Activated T-cell treated with anti-CD3 and anti-CD28 coated beads, Interleukin-2, amount 50 U/mL, for 4 hours (primary cell): ENCODE measurements at regions not wholly inside any gene's neighbourhood (a gene's known extent, or its start where the extent isn't known, plus 50 kb on each side); places are given as distances from the start of the nearest gene placed in this dataset.
"Not testable (repeated sequence)": the region's sequence is repeated elsewhere in the genome, so short reads cannot be mapped to it uniquely, and the experiment has no call there.

Experiments used
- ATAC-seq, 2 donors: fragments of 200-7000 bp; cut with Tn5 transposase; one replicate each; pipeline ENCODE4 v1.10.0; 2021
- DNase-seq: peaks from one replicate; pipeline ENCODE4 v3.0.0-alpha.2; 2020
- H3K27me3 Mint-ChIP-seq: one replicate; pipeline ENCODE4 v1.8.0; 2021; ENCODE audit warnings: low read depth, mixed read lengths
- H3K36me3 Mint-ChIP-seq: one replicate; pipeline ENCODE4 v1.8.0; 2022; ENCODE audit warnings: mixed read lengths; ENCODE audit not compliant: insufficient read depth
- H3K4me1 Mint-ChIP-seq: one replicate; pipeline ENCODE4 v1.8.0; 2021; ENCODE audit warnings: low read depth, mixed read lengths
- H3K4me3 Mint-ChIP-seq: one replicate; pipeline ENCODE4 v1.8.0; 2021; ENCODE audit warnings: mild to moderate bottlenecking, moderate library complexity, mixed read lengths
- H3K9me3 Mint-ChIP-seq: one replicate; pipeline ENCODE4 v1.8.0; 2021; ENCODE audit warnings: mixed read lengths

DNA sequence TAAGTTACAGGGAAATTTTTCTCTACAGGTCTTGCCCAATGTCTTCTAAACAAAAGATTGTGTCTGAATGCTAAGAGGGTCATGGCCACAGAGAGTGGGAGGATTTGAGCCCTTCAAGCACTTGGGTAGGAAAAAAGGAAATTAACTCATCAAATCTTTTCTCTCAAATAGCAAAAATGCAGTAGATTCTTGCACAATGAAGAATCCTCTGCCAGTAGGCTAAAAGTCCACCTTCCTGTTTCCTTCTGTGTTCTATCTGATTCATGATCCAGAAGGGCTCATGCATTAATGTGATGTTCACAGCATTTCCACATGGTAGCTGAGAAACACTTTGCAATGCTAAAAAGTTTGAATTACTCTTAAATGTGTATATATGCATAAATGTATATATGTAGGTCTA, 177.1 kb downstream of the CD47 start:
- Mint-ChIP-seq H3K4me3 (no peak overlapping the region), H3K27me3 (peaks cover 18% of the 10 kb centered on the region), H3K36me3 (no peaks in the 10 kb centered on the region), H3K4me1 (peaks cover 10% of the 10 kb centered on the region), H3K9me3 (no peaks in the 10 kb centered on the region)
- ATAC-seq (no peak), DNase-seq (no peak)

DNA sequence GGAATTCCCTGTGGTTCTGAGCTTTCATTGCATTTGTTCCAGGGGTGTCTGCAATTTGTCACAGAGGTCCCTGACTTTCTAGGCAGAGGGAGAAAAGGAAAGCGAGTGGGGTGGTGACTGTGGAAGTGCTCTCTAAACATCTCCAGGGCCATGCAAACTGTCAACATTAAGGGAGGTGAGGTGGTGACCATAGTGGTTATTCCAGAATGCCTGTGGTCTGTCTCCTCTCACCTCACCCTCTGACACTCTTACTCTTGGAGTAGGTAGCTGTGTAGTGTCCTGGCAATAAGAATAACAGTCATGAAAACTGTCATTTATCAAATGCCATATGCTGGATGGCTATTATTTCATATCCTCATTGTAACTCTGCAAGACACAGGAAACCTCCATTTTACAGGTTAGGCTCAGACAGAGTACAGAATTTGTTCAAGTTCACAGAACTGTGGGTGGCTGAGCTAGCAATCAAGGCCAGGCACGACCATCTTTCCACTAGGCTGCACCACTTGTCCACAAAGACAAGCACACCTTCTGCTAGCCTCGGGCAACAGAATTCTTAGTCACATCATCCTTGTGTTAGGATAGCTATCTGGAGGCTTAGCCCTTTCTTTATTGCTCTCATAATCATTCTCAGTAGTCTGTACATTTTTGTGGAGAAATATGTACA, 179.4 kb downstream of the CD47 start:
- no peaks in the 10 kb centered on the region for H3K36me3 Mint-ChIP-seq
- no peak overlapping the region for H3K4me3 Mint-ChIP-seq
- DNase-seq (no peak), ATAC-seq (no peak)
- peaks cover 10% of the 10 kb centered on the region for H3K4me1 Mint-ChIP-seq
- H3K9me3 Mint-ChIP-seq: no peaks in the 10 kb centered on the region
- H3K27me3 Mint-ChIP-seq: peaks cover 5% of the 10 kb centered on the region

DNA sequence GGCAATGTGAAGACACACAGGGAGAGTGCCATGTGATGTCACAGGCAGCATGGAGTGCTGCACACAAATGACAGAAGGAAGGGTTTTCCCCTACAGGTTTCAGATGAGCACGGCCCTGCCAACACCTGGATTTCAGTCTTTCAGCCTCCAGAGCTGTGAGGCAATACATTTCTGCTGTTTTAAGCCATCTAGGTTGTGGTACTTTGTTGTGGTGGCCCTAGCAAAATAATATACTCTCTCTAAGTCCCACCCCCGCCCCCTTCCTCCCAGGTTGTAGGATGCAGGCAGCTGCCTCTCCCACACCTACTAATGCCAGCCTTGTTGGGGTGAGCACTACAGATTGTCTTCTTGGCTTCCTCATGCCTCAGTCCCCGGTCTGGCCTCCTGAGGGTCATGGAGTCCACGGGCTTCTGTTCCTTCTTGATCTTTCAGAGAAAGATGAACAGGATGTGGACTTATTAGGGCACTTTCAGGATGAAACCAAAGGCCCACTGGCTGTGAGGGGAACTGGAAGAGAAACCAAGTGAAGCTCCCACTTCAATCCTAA, 180.0 kb downstream of the CD47 start:
- peaks cover 10% of the 10 kb centered on the region for H3K4me1 Mint-ChIP-seq

DNA sequence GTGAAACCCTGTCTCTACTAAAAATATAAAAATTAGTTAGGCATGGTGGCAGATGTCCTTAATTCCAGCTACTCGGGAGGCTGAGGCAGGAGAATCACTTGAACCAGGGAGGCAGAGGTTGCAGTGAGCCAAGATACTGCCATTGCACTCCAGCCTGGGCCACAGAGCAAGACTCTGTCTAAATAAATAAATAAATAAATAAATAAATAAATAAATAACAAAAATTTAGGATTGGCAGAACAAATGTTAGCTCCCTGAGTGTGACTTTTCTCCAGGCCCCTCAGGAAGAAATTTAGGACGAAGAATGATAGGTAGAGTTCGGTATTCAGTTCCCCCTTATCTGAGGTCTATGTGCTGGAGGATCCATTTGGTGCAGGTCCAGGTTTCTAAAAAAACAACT, 181.2 kb downstream of the CD47 start:
- not testable (repeated sequence) for H3K36me3 Mint-ChIP-seq, H3K9me3 Mint-ChIP-seq, DNase-seq, H3K27me3 Mint-ChIP-seq, ATAC-seq, H3K4me1 Mint-ChIP-seq, H3K4me3 Mint-ChIP-seq

More for the DNA sequence above, 180.0 kb downstream of the CD47 start:
- Mint-ChIP-seq H3K9me3 (no peaks in the 10 kb centered on the region), H3K27me3 (no peaks in the 10 kb centered on the region), H3K4me3 (no peak overlapping the region), H3K36me3 (no peaks in the 10 kb centered on the region)
- DNase-seq (no peak), ATAC-seq (peak; percentile 90 to 92)

DNA sequence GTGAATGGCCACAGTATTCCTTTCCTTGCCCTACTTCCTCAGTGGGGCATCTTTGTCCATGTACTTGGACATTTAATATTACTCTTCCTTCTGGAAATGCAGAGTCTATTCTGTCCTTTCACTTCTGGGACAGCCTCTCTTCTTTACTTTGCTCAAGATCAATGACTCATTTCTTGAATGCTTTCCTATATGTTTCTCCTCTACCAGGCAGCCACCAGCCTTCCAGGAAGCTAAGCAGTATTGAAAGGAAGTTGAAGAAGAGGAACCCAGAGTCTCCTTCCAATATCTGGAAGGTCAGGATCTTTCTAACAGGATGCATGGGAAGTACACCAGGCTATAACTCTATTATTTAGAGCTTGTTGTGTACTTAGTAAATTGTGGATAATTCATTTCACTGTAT, 182.8 kb downstream of the CD47 start:
- no peak for DNase-seq
- H3K4me1 Mint-ChIP-seq: peaks cover 10% of the 10 kb centered on the region
- no peak for ATAC-seq
- no peak overlapping the region for H3K4me3 Mint-ChIP-seq
- no peaks in the 10 kb centered on the region for H3K36me3 Mint-ChIP-seq
- peaks cover 1% of the 10 kb centered on the region for H3K27me3 Mint-ChIP-seq
- no peaks in the 10 kb centered on the region for H3K9me3 Mint-ChIP-seq

DNA sequence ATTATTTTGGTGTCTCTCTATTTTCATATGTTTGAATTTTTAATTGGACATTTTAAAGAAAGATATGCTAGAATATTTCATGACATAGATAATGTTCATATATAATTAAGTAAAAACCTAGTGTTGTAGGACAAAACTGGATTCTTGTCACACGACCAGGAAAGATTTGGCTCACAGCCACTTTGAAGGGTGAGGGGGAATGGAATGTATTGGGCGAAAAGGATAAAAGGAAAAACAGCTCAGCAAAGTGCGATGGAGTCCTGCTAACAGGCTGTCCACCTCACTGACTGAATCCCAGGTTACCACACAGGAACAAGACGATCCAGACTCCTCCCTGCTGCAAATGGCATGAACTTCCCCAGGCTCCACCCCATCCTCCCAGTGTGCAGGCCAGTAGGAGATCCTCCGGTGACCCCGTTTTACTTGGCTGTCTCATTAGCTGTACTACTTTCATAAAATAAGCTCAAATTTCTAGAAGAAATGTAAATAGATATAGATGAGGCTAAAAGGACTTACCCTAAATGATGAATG, 186.2 kb downstream of the CD47 start:
- Mint-ChIP-seq H3K4me3 (no peak overlapping the region), H3K9me3 (no peaks in the 10 kb centered on the region), H3K36me3 (no peaks in the 10 kb centered on the region), H3K27me3 (peaks cover 11% of the 10 kb centered on the region), H3K4me1 (no peaks in the 10 kb centered on the region)
- DNase-seq (no peak), ATAC-seq (no peak)

DNA sequence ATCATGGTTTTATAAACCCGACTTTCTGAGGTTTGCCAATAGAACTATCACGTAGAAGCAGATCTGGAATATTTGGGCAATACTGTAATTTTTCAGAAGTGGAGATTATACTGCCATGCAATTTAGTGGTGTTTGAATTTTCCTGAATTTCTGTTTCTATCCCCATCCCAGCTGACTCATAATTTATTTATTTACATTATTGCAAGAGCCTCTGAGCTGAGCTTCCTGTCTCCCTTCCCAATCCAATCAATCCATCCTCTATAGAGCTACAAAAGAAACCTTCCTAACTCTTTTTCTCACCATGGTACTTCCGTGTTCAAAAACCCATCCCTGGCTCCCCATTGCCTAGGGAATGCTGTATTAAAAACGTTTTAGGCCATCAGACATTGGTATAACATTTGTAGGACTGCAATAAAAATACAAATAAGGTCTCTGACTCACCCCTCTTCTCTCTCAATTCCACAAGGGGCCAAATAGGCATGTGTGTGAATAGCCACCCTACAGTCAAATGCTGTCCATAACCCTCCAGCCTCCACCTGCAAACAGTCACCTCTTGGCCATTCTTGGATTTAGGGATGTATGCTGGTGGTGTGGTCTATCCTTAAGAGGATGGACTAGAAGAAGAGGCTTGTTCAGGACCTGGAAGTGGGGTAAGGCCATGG, 190.7 kb downstream of the CD47 start:
- H3K4me1 Mint-ChIP-seq: no peaks in the 10 kb centered on the region
- DNase-seq (no peak), ATAC-seq (no peak)
- peaks cover 24% of the 10 kb centered on the region for H3K27me3 Mint-ChIP-seq
- H3K4me3 Mint-ChIP-seq: no peak overlapping the region
- no peaks in the 10 kb centered on the region for H3K9me3 Mint-ChIP-seq
- no peaks in the 10 kb centered on the region for H3K36me3 Mint-ChIP-seq

DNA sequence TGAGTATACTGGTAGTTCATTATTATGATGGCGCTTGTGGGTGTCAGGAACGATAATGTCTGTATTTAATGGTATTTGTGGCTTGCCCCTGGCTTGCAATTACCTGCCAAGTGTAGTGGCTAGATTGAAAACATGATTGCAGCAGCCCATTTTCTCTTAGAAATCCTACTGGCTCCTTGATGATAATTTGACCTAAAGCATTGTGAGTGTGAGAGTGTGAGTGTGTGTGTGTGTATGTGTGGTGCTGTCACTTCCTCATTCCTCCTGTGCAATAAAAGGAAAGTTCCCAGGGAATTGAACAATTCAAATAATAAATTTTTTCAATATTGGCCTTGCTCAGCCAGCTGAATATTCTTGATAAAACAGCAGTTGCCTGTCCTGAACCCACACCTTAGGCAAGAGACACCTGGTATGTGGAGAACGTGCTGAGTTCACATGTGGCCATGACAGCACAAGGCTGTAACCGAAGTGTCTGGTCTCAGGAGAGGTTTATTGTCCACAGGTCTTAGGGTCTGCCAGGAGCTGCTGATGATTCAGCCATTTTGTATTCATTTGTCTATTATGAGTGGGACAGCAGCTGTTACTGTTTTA, 193.3 kb downstream of the CD47 start:
- Mint-ChIP-seq H3K4me3 (no peak overlapping the region), H3K36me3 (no peaks in the 10 kb centered on the region), H3K9me3 (no peaks in the 10 kb centered on the region), H3K27me3 (peaks cover 33% of the 10 kb centered on the region), H3K4me1 (no peaks in the 10 kb centered on the region)
- ATAC-seq (no peak), DNase-seq (no peak)

DNA sequence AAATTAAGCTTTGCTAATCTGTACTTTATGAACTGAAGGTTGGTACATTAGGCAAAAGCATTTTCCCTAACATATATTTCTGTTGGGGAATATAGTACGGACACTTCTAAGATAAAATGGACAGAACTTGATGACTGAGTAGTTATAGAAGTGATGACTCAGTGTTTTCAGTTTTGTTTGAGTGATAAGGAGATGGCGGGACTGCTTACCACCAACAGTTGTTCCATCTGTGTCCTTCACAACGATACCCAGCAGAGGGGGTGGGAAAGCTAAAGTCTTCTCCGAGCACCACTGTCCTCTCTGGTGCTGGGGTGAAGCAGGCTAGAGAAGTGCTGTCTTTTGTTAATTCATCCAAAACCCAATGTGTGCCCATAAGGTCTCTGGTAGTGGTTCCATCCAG, 195.8 kb downstream of the CD47 start:
- no peaks in the 10 kb centered on the region for H3K9me3 Mint-ChIP-seq
- H3K36me3 Mint-ChIP-seq: no peaks in the 10 kb centered on the region
- ATAC-seq: peak in 1 of 2 donors; percentile 10
- H3K4me1 Mint-ChIP-seq: no peaks in the 10 kb centered on the region
- peaks cover 28% of the 10 kb centered on the region for H3K27me3 Mint-ChIP-seq
- H3K4me3 Mint-ChIP-seq: no peak overlapping the region
- no peak for DNase-seq

DNA sequence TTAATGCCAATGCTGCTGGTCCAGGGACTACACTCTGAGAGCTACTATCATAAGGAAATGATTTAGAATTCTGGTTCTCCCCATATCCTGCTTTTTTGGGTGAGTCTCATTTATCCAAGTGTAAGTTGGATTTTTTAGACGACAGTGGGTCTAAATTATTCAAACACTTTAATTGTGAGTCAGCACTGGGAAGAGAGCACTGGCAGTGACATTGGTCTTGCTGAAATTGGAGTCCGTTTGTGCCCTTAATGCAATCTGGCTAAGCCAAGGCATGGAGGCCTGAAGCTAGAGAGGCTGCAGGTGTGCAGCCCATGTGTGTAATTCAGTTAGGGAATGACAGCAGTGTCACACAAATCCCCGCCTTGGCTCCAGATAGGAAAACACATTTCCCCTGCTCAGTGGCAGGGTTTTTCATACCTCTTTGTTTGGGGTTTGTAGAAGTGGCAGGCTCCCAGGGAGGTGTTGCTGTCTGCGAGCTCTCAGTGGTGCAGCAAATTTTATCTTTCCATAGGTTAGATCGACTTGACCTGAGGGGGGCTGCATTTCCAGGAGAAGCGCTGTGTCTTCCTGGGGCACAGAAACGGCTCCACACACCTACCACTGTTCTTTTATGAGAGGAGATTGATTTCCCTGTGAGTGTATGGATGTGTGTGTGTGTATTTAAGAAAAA, 197.7 kb downstream of the CD47 start:
- DNase-seq: no peak

DNA sequence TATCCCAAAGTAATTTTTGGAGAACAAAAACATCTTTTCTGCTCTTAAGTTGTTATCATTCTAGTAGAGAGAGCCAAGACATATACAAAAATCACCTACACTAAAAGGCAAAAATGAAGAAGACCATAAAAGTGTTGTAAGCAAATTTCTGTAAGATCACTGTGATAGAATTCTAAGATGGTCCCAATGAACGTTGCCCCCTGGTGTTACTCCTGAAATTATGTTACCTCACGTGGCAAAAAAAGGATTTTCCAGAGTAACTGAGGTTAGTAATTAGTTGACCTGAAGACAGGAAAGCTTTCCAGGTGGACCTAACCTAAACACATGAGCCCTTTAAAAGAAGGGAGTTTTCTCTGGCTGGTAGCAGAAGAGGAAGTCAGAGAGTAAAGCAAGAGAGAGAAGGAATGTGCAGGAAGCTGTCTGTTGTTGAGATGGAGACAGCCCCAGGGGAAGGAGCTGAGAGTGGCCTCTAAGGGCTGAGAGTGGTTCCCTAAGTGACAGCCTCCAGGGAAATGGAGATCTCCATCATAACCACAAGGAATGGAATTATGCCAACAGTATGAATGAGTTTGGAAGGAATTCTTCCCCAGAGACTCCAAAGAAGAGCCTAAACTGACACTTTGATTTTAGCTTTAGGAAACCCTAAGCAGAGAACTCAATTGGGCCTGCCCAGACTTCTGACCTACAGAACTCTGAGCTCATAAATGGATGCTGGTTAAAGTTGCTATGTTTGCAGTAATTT, 205.9 kb downstream of the CD47 start:
- H3K4me1 Mint-ChIP-seq: no peaks in the 10 kb centered on the region
- DNase-seq (no peak), ATAC-seq (no peak)
- H3K9me3 Mint-ChIP-seq: peaks cover 7% of the 10 kb centered on the region
- no peak overlapping the region for H3K4me3 Mint-ChIP-seq
- H3K36me3 Mint-ChIP-seq: no peaks in the 10 kb centered on the region
- H3K27me3 Mint-ChIP-seq: no peaks in the 10 kb centered on the region

More for the DNA sequence above, 197.7 kb downstream of the CD47 start:
- ATAC-seq: no peak
- Mint-ChIP-seq H3K27me3 (peaks cover 28% of the 10 kb centered on the region), H3K4me3 (no peak overlapping the region), H3K9me3 (peaks cover 7% of the 10 kb centered on the region), H3K36me3 (no peaks in the 10 kb centered on the region), H3K4me1 (no peaks in the 10 kb centered on the region)

DNA sequence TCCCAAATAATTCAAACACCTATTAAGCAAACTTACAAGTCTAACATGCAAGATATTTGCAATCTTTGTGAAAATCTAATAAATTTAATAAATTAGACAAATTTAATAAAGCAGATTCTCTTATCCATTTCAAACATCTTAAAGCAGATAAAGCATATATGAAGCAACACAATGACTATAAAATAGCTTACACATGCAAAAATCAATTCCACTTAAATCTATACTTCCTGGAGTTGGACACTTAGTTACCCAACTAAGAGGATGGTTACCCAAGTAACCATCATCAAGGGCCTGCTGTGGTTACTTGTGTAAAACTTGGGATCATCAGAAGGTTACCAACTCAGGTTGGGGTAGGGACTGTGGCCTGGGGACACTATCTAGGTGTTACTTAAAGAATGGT, 206.8 kb downstream of the CD47 start:
- Mint-ChIP-seq H3K4me3 (no peak overlapping the region), H3K36me3 (no peaks in the 10 kb centered on the region), H3K4me1 (no peaks in the 10 kb centered on the region), H3K27me3 (no peaks in the 10 kb centered on the region), H3K9me3 (peaks cover 1% of the 10 kb centered on the region)
- no peak for ATAC-seq
- DNase-seq: no peak

DNA sequence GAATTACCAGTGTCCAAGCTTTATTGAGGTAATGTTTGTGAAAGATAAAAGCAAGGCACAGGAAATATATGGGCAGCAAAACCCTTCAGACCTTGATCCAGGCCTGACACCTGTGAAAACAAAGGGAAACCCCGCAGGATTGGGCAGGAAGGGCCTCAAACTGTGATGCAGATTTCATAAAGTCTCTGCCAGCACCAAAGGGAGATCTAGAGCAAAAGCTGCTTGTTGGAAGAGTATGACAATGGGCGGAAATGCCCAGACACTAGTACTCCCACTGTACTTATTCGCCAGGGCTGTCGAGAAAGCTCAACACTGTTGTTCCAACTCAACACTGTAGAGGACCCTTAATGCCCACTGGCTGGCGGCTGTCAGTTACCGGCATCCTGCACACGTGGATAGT, 207.9 kb downstream of the CD47 start:
- Mint-ChIP-seq H3K4me1 (no peaks in the 10 kb centered on the region), H3K4me3 (no peak overlapping the region), H3K27me3 (no peaks in the 10 kb centered on the region), H3K36me3 (no peaks in the 10 kb centered on the region), H3K9me3 (no peaks in the 10 kb centered on the region)
- ATAC-seq (no peak), DNase-seq (no peak)

DNA sequence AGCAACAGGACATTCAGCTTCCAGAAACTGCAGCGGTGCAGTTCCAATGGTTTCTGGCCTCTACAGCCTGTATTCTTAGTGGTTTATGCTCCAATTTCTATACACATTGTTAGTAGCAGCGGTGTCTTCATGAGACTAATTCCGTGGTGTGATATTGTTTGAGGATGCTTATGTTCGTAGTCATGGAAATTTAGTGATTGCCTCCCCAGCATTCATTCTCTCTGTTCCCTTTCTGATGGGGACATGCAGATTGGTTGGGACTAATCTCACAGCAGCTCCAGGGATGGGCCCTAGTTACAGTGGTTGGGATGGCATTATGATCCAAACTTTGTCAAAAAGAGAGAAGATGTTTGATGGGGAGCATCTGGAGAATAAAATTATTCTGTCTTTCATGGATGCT, 208.6 kb downstream of the CD47 start:
- Mint-ChIP-seq H3K36me3 (no peaks in the 10 kb centered on the region), H3K9me3 (no peaks in the 10 kb centered on the region), H3K4me1 (no peaks in the 10 kb centered on the region), H3K27me3 (no peaks in the 10 kb centered on the region), H3K4me3 (no peak overlapping the region)
- ATAC-seq (no peak), DNase-seq (no peak)
